ENCODE measurements at regions not wholly inside any gene's neighbourhood (a gene's known extent, or its start where the extent isn't known, plus 50 kb on each side); places are given as distances from the start of the nearest gene placed in this dataset.

GRCh38 chr7:132643302-132643701, 67.0 kb upstream of the PLXNA4 start:
- no peaks in the 10 kb centered on the region for H3K9me3 ChIP-seq (ENCODE audit: control insufficient read depth in 1 of 2, low read length in 2 of 2)
- H3K4me1 ChIP-seq (ENCODE audit: control insufficient read depth in 1 of 2, insufficient read depth in 2 of 2, low read length in 2 of 2), result no peaks in the 10 kb centered on the region
- H3K36me3 ChIP-seq (ENCODE audit: control insufficient read depth in 1 of 2, insufficient read depth in 2 of 2, low read length in 2 of 2), result no peaks in the 10 kb centered on the region
- H3K27me3 ChIP-seq (ENCODE audit: low read depth, low read length), result no peaks in the 10 kb centered on the region
- no peak overlapping the region for H3K27ac ChIP-seq (ENCODE audit: low read length)
- H3K4me3 ChIP-seq (ENCODE audit: low read depth in 1 of 2, low read length in 2 of 2), result no peak overlapping the region

GRCh38 chr7:132641238-132641637, 65.0 kb upstream of the PLXNA4 start:
- H3K36me3 ChIP-seq (ENCODE audit: control insufficient read depth in 1 of 2, insufficient read depth in 2 of 2, low read length in 2 of 2), result no peaks in the 10 kb centered on the region
- H3K27me3 ChIP-seq (ENCODE audit: low read depth, low read length), result no peaks in the 10 kb centered on the region
- H3K4me3 ChIP-seq (ENCODE audit: low read depth in 1 of 2, low read length in 2 of 2), result no peak overlapping the region
- H3K27ac ChIP-seq (ENCODE audit: low read length), result no peak overlapping the region
- H3K9me3 ChIP-seq (ENCODE audit: control insufficient read depth in 1 of 2, low read length in 2 of 2), result no peaks in the 10 kb centered on the region
- no peaks in the 10 kb centered on the region for H3K4me1 ChIP-seq (ENCODE audit: control insufficient read depth in 1 of 2, insufficient read depth in 2 of 2, low read length in 2 of 2)

- no peaks in the 10 kb centered on the region for H3K27me3 ChIP-seq (ENCODE audit: low read depth, low read length)
- no peaks in the 10 kb centered on the region for H3K36me3 ChIP-seq (ENCODE audit: control insufficient read depth in 1 of 2, insufficient read depth in 2 of 2, low read length in 2 of 2)
- no peak overlapping the region for H3K4me3 ChIP-seq (ENCODE audit: low read depth in 1 of 2, low read length in 2 of 2)
- H3K27ac ChIP-seq (ENCODE audit: low read length), result no peak overlapping the region
- H3K4me1 ChIP-seq (ENCODE audit: control insufficient read depth in 1 of 2, insufficient read depth in 2 of 2, low read length in 2 of 2), result no peaks in the 10 kb centered on the region
- H3K9me3 ChIP-seq (ENCODE audit: control insufficient read depth in 1 of 2, low read length in 2 of 2), result no peaks in the 10 kb centered on the region
Observed at GRCh38 chr7:132639983-132640382, 63.7 kb upstream of the PLXNA4 start.

DNA sequence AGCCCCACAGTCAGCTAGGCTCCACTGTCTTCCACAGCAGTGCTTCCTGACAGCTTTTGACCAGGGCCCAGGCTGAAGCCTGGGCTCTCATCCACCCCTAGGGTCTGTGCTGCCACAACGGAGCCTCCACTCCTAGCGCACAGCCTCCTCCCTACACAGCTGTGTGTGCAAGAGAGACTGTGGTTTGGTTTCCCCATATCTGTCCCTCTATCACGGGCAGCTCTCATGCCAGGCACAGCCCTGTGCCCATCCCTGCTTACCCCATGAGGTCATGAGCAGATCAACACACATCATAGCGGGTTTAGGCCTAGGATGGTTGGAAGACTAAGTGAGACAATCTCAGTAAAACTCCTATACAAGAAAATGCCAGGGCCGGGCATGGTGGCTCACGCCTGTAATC, 61.7 kb upstream of the PLXNA4 start:
- H3K27me3 ChIP-seq (ENCODE audit: low read depth, low read length), result no peaks in the 10 kb centered on the region
- H3K4me1 ChIP-seq (ENCODE audit: control insufficient read depth in 1 of 2, insufficient read depth in 2 of 2, low read length in 2 of 2), result no peaks in the 10 kb centered on the region

GRCh38 chr7:132636581-132636980, 60.3 kb upstream of the PLXNA4 start:
- H3K27ac ChIP-seq (ENCODE audit: low read length), result no peak overlapping the region
- H3K36me3 ChIP-seq (ENCODE audit: control insufficient read depth in 1 of 2, insufficient read depth in 2 of 2, low read length in 2 of 2), result no peaks in the 10 kb centered on the region
- H3K4me1 ChIP-seq (ENCODE audit: control insufficient read depth in 1 of 2, insufficient read depth in 2 of 2, low read length in 2 of 2), result no peaks in the 10 kb centered on the region
- H3K4me3 ChIP-seq (ENCODE audit: low read depth in 1 of 2, low read length in 2 of 2), result no peak overlapping the region
- no peaks in the 10 kb centered on the region for H3K9me3 ChIP-seq (ENCODE audit: control insufficient read depth in 1 of 2, low read length in 2 of 2)
- H3K27me3 ChIP-seq (ENCODE audit: low read depth, low read length), result no peaks in the 10 kb centered on the region

More for the DNA sequence above, 61.7 kb upstream of the PLXNA4 start:
- H3K9me3 ChIP-seq (ENCODE audit: control insufficient read depth in 1 of 2, low read length in 2 of 2), result no peaks in the 10 kb centered on the region
- H3K36me3 ChIP-seq (ENCODE audit: control insufficient read depth in 1 of 2, insufficient read depth in 2 of 2, low read length in 2 of 2), result no peaks in the 10 kb centered on the region
- no peak overlapping the region for H3K4me3 ChIP-seq (ENCODE audit: low read depth in 1 of 2, low read length in 2 of 2)
- no peak overlapping the region for H3K27ac ChIP-seq (ENCODE audit: low read length)

- Histone ChIP-seq H3K4me1 (ENCODE audit: control insufficient read depth in 1 of 2, insufficient read depth in 2 of 2, low read length in 2 of 2) (no peaks in the 10 kb centered on the region), H3K9me3 (ENCODE audit: control insufficient read depth in 1 of 2, low read length in 2 of 2) (no peaks in the 10 kb centered on the region), H3K27me3 (ENCODE audit: low read depth, low read length) (no peaks in the 10 kb centered on the region), H3K4me3 (ENCODE audit: low read depth in 1 of 2, low read length in 2 of 2) (no peak overlapping the region), H3K36me3 (ENCODE audit: control insufficient read depth in 1 of 2, insufficient read depth in 2 of 2, low read length in 2 of 2) (no peaks in the 10 kb centered on the region), H3K27ac (ENCODE audit: low read length) (no peak overlapping the region)
Observed at GRCh38 chr7:132635127-132635526, 58.9 kb upstream of the PLXNA4 start.

- Histone ChIP-seq H3K4me1 (ENCODE audit: control insufficient read depth in 1 of 2, insufficient read depth in 2 of 2, low read length in 2 of 2) (no peaks in the 10 kb centered on the region), H3K36me3 (ENCODE audit: control insufficient read depth in 1 of 2, insufficient read depth in 2 of 2, low read length in 2 of 2) (no peaks in the 10 kb centered on the region), H3K27me3 (ENCODE audit: low read depth, low read length) (no peaks in the 10 kb centered on the region), H3K4me3 (ENCODE audit: low read depth in 1 of 2, low read length in 2 of 2) (no peak overlapping the region), H3K9me3 (ENCODE audit: control insufficient read depth in 1 of 2, low read length in 2 of 2) (no peaks in the 10 kb centered on the region), H3K27ac (ENCODE audit: low read length) (no peak overlapping the region)
Observed at GRCh38 chr7:132630834-132631233, 54.6 kb upstream of the PLXNA4 start.

All from muscle layer of duodenum (tissue), 2 donors.